ENCODE measurements at regions not wholly inside any gene's neighbourhood (a gene's known extent, or its start where the extent isn't known, plus 50 kb on each side); places are given as distances from the start of the nearest gene placed in this dataset.
A peak's percentile ranks its signal among the peaks of the same experiment; 100 is the strongest.

DNA sequence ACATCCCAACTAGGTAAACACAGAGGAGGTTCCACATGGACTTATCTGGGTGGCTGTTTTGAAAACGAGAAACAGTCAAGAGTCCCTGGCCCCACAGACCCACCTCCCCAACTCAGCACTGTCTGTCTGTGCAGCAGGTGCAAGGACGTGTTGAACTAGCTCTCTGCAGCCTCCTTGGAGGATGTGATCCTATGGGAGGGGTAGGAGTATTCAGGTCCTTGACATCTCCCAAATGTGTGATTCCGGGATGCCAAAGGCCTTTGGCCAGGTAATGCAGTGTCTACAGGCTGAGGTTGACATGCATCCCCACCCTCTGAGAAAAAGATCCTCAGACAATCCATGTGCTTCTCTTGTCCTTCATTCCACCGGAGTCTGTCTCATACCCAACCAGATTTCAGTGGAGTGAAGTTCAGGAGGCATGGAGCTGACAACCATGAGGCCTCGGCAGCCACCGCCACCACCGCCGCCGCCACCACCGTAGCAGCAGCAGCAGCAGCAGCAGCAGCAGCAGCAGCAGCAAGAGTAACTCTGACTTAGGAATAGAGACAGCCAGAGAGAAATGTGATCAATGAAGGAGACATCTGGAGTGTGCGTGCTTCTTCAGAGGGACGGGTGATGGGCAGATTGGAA, 151.6 kb upstream of the CAMK1G start:
- Histone ChIP-seq H3K36me3 (replicated peaks in 1 of 2; ENCODE audit: control insufficient read depth in 1 of 2, insufficient read depth in 2 of 2, low read length in 2 of 2) (no peaks in the 10 kb centered on the region), H2AFZ (ENCODE audit: insufficient read depth, low read depth, low read length, poor library complexity, severe bottlenecking) (no peak overlapping the region), H3K27ac (ENCODE audit: low read depth in 1 of 2, low read length in 2 of 2) (no peak overlapping the region), H3K9me3 (replicated peaks in 1 of 2; ENCODE audit: control insufficient read depth in 1 of 2, insufficient read depth in 1 of 2, low read length in 2 of 2) (no peaks in the 10 kb centered on the region), H3K4me1 (ENCODE audit: control insufficient read depth in 1 of 2, insufficient read depth in 2 of 2, low read length in 2 of 2) (no peaks in the 10 kb centered on the region), H3K79me2 (ENCODE audit: insufficient read depth, low read length) (no peaks in the 10 kb centered on the region), H3K27me3 (ENCODE audit: control insufficient read depth in 2 of 2, insufficient read depth in 2 of 2, low read length in 2 of 2) (no peaks in the 10 kb centered on the region), H3K9ac (ENCODE audit: insufficient read depth, low read length, poor library complexity, severe bottlenecking) (no peak overlapping the region), H4K20me1 (ENCODE audit: insufficient read depth, low read length) (no peaks in the 10 kb centered on the region), H3K4me2 (replicated peaks; ENCODE audit: extremely low read depth, low read length, poor library complexity, severe bottlenecking) (no peak overlapping the region), H3K4me3 (replicated peaks in 1 of 3; ENCODE audit: low read depth in 2 of 3, low read length in 3 of 3) (no peak overlapping the region)
- no peak for DNase-seq
- Mint-ChIP-seq H3K27me3 (ENCODE audit: low read depth in 3 of 3) (peaks cover 5 to 6% (median 6%) of the 10 kb centered on the region in 3 donors), H3K36me3 (no peaks in the 10 kb centered on the region), H3K9me3 (no peaks in the 10 kb centered on the region), H3K4me1 (peaks cover 8% of the 10 kb centered on the region), H3K27ac (peak overlapping the region in 1 of 7 donors; percentile 36), H3K4me3 (no peak overlapping the region)
- intact Hi-C loops (cut with micrococcal nuclease), result loop anchor here in 1 of 2 donors (10.0 kb wide), 1 partner anchor 227 kb away; no protein-coding TSS in a partner anchor
- WGBS (ENCODE audit: insufficient coverage), result 98% methylated on average over 8 of the region's 12 CpGs
- TF ChIP-seq, protein P1, sequence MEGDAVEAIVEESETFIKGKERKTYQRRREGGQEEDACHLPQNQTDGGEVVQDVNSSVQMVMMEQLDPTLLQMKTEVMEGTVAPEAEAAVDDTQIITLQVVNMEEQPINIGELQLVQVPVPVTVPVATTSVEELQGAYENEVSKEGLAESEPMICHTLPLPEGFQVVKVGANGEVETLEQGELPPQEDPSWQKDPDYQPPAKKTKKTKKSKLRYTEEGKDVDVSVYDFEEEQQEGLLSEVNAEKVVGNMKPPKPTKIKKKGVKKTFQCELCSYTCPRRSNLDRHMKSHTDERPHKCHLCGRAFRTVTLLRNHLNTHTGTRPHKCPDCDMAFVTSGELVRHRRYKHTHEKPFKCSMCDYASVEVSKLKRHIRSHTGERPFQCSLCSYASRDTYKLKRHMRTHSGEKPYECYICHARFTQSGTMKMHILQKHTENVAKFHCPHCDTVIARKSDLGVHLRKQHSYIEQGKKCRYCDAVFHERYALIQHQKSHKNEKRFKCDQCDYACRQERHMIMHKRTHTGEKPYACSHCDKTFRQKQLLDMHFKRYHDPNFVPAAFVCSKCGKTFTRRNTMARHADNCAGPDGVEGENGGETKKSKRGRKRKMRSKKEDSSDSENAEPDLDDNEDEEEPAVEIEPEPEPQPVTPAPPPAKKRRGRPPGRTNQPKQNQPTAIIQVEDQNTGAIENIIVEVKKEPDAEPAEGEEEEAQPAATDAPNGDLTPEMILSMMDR (IDR thresholded peaks at IDR 0.05), result no peak

DNA sequence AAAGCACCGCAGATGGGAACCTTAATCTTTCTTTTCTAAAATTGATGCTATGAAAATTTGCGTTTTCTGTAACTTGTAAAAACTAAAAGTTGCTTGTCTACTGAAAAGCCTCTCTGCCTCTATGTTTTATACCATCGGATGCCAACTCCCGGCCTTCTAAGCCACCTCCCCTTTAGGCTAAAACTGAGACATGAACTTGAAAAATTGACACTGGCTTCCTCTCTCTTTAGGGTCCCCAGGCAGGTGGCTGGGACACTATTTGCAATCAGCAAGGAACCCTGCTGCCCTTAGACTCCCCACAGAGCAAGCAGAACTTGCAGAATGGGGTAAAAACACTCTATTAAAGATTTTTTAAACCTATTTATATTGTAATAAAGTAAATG, 151.1 kb upstream of the CAMK1G start:
- no peak overlapping the region for H3K4me2 ChIP-seq (replicated peaks; ENCODE audit: extremely low read depth, low read length, poor library complexity, severe bottlenecking)
- Mint-ChIP-seq H3K27ac (no peak overlapping the region), H3K9me3 (no peaks in the 10 kb centered on the region), H3K4me1 (peaks cover 8% of the 10 kb centered on the region), H3K27me3 (ENCODE audit: low read depth in 3 of 3) (peaks cover 4 to 6% (median 6%) of the 10 kb centered on the region in 3 donors), H3K36me3 (no peaks in the 10 kb centered on the region), H3K4me3 (no peak overlapping the region)
- H3K9ac ChIP-seq (ENCODE audit: insufficient read depth, low read length, poor library complexity, severe bottlenecking), result no peak overlapping the region
- H3K27ac ChIP-seq (ENCODE audit: low read depth in 1 of 2, low read length in 2 of 2), result no peak overlapping the region
- no peaks in the 10 kb centered on the region for H3K9me3 ChIP-seq (replicated peaks in 1 of 2; ENCODE audit: control insufficient read depth in 1 of 2, insufficient read depth in 1 of 2, low read length in 2 of 2)
- no peak overlapping the region for H2AFZ ChIP-seq (ENCODE audit: insufficient read depth, low read depth, low read length, poor library complexity, severe bottlenecking)
- TF ChIP-seq, protein P1 (IDR thresholded peaks at IDR 0.05), result no peak
- WGBS (ENCODE audit: insufficient coverage), result 89% methylated on average over 4 of the region's 4 CpGs
- DNase-seq, result no peak
- H3K4me3 ChIP-seq (replicated peaks in 1 of 3; ENCODE audit: low read depth in 2 of 3, low read length in 3 of 3), result no peak overlapping the region
- H4K20me1 ChIP-seq (ENCODE audit: insufficient read depth, low read length), result no peaks in the 10 kb centered on the region
- H3K4me1 ChIP-seq (ENCODE audit: control insufficient read depth in 1 of 2, insufficient read depth in 2 of 2, low read length in 2 of 2), result no peaks in the 10 kb centered on the region
- H3K36me3 ChIP-seq (replicated peaks in 1 of 2; ENCODE audit: control insufficient read depth in 1 of 2, insufficient read depth in 2 of 2, low read length in 2 of 2), result no peaks in the 10 kb centered on the region
- H3K27me3 ChIP-seq (ENCODE audit: control insufficient read depth in 2 of 2, insufficient read depth in 2 of 2, low read length in 2 of 2), result no peaks in the 10 kb centered on the region
- H3K79me2 ChIP-seq (ENCODE audit: insufficient read depth, low read length), result no peaks in the 10 kb centered on the region
- intact Hi-C loops (cut with micrococcal nuclease), result loop anchor here in 1 of 2 donors (10.0 kb wide), 1 partner anchor 228 kb away; no protein-coding TSS in a partner anchor
